ENCODE measurements at regions not wholly inside any gene's neighbourhood (a gene's known extent, or its start where the extent isn't known, plus 50 kb on each side); places are given as distances from the start of the nearest gene placed in this dataset.

DNA sequence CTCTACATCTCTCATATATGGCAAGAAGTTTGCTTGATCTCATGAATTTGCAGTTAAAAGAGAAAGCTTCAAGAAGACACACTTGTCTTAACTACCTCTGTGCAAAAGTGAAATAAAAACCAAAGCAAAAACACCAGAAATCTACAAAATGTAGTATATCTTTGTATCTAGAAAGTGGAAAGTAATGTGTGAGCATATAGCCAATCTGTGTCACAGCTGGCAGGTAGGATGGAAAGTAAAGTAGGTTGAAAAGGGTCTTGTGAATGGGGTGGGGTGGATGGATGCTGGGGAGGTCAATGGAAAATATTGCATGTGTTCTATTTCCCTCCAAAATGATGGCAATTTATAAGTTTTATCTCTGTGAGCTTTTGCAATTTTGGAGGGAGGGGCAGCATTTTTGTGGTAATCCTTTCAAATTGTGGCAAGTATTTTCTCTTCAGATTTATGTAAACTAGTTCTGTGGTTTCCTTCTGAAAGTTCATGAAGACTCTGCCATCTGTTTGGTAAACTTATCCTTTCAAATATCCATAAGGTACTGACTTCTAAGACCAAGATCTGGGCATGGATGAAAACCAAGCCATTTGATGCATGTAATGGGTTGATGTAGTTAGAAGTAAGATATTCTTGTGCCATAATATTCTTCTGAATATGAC, 215.9 kb upstream of the GIMD1 start:
- TF ChIP-seq, protein P1, sequence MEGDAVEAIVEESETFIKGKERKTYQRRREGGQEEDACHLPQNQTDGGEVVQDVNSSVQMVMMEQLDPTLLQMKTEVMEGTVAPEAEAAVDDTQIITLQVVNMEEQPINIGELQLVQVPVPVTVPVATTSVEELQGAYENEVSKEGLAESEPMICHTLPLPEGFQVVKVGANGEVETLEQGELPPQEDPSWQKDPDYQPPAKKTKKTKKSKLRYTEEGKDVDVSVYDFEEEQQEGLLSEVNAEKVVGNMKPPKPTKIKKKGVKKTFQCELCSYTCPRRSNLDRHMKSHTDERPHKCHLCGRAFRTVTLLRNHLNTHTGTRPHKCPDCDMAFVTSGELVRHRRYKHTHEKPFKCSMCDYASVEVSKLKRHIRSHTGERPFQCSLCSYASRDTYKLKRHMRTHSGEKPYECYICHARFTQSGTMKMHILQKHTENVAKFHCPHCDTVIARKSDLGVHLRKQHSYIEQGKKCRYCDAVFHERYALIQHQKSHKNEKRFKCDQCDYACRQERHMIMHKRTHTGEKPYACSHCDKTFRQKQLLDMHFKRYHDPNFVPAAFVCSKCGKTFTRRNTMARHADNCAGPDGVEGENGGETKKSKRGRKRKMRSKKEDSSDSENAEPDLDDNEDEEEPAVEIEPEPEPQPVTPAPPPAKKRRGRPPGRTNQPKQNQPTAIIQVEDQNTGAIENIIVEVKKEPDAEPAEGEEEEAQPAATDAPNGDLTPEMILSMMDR (IDR thresholded peaks at IDR 0.05; ENCODE audit: low read depth, low read length): no peak
- no peaks in the 10 kb centered on the region for H3K9me3 ChIP-seq (ENCODE audit: control insufficient read depth, insufficient read depth, low read length)
- H3K27ac ChIP-seq (ENCODE audit: low read depth, low read length): no peak overlapping the region
- ChIA-PET CTCF (interaction anchor here (0.6 to 1.0 kb wide), 2 partner anchors 214 to 1050 kb away, joined by 4 to 10 read pairs; no protein-coding TSS in a partner anchor), POLR2A (no interaction called here)
- no peak for DNase-seq (ENCODE audit: low read depth, low spot score)
- no peaks in the 10 kb centered on the region for H3K27me3 ChIP-seq (ENCODE audit: control insufficient read depth, insufficient read depth, low read length)
- no peak overlapping the region for H3K4me3 ChIP-seq (ENCODE audit: low read depth, low read length)

DNA sequence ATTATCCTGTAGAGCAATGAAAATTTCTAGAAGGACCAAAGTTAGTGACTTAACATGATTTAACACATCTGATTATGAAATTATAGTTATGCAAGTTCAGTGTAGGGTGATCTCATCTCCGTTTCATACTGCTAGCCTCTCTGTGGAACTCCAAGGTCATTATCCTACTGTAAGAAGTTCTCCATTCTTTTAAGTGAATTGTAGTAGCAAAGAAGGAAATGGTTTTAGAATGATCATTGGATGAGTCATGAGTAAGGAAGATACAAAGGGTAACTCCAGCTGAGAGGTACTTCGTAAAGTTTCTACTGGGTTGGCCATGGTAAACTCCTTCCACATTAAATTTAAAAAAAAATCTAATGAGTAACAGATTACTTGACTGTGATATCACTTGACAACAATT, 215.0 kb upstream of the GIMD1 start:
- Histone ChIP-seq H3K27me3 (ENCODE audit: control insufficient read depth, insufficient read depth, low read length) (no peaks in the 10 kb centered on the region), H3K27ac (ENCODE audit: low read depth, low read length) (no peak overlapping the region), H3K4me3 (ENCODE audit: low read depth, low read length) (no peak overlapping the region), H3K9me3 (ENCODE audit: control insufficient read depth, insufficient read depth, low read length) (no peaks in the 10 kb centered on the region)
- ChIA-PET CTCF (interaction anchor here (1.0 kb wide), 1 partner anchor 213 kb away, joined by 4 read pairs; no protein-coding TSS in a partner anchor), POLR2A (no interaction called here)
- peak; percentile 63 for DNase-seq (ENCODE audit: low read depth, low spot score)
- TF ChIP-seq, protein P1 (IDR thresholded peaks at IDR 0.05; ENCODE audit: low read depth, low read length): no peak

DNA sequence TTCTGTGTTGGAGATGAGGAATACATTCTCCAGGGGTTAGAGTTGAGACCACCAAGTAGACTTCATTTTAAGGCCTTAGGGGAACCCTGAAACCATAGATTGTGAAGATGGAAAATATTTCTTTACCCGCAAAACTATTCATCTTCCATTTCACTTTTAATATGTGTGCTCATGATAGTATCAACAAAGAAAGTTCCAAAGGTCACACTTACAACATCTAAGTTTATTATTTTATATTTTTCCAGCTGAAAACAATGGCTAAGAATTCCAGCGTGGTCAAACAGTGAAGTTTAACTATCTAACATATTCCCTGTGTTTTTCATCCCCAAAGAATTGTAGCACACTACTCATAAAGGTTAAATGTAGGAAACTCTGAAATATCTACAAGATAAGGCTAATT, 214.5 kb upstream of the GIMD1 start:
- H3K9me3 ChIP-seq (ENCODE audit: control insufficient read depth, insufficient read depth, low read length): no peaks in the 10 kb centered on the region
- H3K27me3 ChIP-seq (ENCODE audit: control insufficient read depth, insufficient read depth, low read length): no peaks in the 10 kb centered on the region
- H3K4me3 ChIP-seq (ENCODE audit: low read depth, low read length): no peak overlapping the region
- DNase-seq (ENCODE audit: low read depth, low spot score): no peak
- CTCF ChIA-PET: no interaction called here
- TF ChIP-seq, protein P1 (IDR thresholded peaks at IDR 0.05; ENCODE audit: low read depth, low read length): no peak
- H3K27ac ChIP-seq (ENCODE audit: low read depth, low read length): no peak overlapping the region
- POLR2A ChIA-PET: no interaction called here

DNA sequence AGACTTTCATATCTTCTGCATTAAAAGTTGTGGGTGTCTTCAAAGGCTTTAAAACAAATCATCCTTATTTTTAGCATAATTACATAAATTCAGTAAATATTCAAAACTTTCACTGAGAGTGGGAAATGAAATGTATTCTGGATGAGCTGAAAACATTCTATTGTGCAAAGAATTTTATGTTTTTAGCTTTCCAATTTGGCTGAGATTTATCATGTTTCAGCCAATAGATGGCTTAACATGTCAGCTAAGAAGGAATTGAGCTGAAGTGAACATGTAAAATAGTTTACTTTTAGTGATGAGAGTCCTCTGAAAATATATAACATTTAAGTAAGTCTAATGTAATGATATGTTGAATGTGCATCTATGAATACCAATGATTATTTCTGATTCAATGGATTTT, 213.5 kb upstream of the GIMD1 start:
- Histone ChIP-seq H3K27ac (ENCODE audit: low read depth, low read length) (no peak overlapping the region), H3K27me3 (ENCODE audit: control insufficient read depth, insufficient read depth, low read length) (no peaks in the 10 kb centered on the region), H3K4me3 (ENCODE audit: low read depth, low read length) (no peak overlapping the region), H3K9me3 (ENCODE audit: control insufficient read depth, insufficient read depth, low read length) (no peaks in the 10 kb centered on the region)
- CTCF ChIA-PET: no interaction called here
- POLR2A ChIA-PET: no interaction called here
- TF ChIP-seq, protein P1 (IDR thresholded peaks at IDR 0.05; ENCODE audit: low read depth, low read length): no peak
- DNase-seq (ENCODE audit: low read depth, low spot score): no peak

DNA sequence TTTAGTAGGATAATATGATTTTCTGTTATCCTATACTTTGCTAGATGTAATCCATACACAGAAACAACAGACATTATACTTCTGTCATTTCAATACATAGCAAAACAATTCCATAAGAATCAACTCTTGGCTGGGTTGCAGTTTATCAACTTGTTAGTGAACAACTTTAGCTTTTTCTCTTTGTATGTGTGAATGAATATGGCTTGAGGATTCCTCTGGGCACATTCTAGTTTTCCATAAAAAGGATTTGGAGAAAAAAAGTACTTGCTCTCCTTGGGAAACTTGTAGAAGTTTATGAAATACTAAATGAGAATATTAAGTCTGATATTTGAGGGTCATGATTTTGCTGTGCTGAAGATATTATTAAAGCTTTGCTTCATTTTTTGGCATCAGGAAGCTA, 210.7 kb upstream of the GIMD1 start:
- TF ChIP-seq, protein P1 (IDR thresholded peaks at IDR 0.05; ENCODE audit: low read depth, low read length): no peak
- H3K9me3 ChIP-seq (ENCODE audit: control insufficient read depth, insufficient read depth, low read length): no peaks in the 10 kb centered on the region
- no peak overlapping the region for H3K4me3 ChIP-seq (ENCODE audit: low read depth, low read length)
- H3K27ac ChIP-seq (ENCODE audit: low read depth, low read length): no peak overlapping the region
- H3K27me3 ChIP-seq (ENCODE audit: control insufficient read depth, insufficient read depth, low read length): no peaks in the 10 kb centered on the region
- ChIA-PET POLR2A (no interaction called here), CTCF (interaction anchor here (1.0 kb wide), 1 partner anchor 9 kb away, joined by 3 read pairs; no protein-coding TSS in a partner anchor)
- no peak for DNase-seq (ENCODE audit: low read depth, low spot score)

Data from AG04450 (cell line).